Ovary (tissue), 7 donors: ENCODE measurements at regions not wholly inside any gene's neighbourhood (a gene's known extent, or its start where the extent isn't known, plus 50 kb on each side); places are given as distances from the start of the nearest gene placed in this dataset.

ENCODE experiments used
- DNase-seq, 5 donors: peaks; one replicate each; pipeline ENCODE4 v3.0.0-alpha.2; 2019 to 2020
- H3K27ac ChIP-seq, 2 donors: fragments of 200-600 bp; one replicate each; pipeline versions ENCODE4 v1.5.1 to v1.8.0; 2019 to 2022
- H3K27me3 ChIP-seq: fragments of 200-600 bp; one replicate; pipeline ENCODE4 v1.8.0; 2022
- H3K36me3 ChIP-seq: fragments of 200-600 bp; sonication (generic); one replicate; pipeline ENCODE4 v1.5.1; 2019
- H3K4me1 ChIP-seq: one replicate; pipeline ENCODE4 v1.8.1; 2013; ENCODE audit warnings: mild to moderate bottlenecking, moderate library complexity; ENCODE audit not compliant: insufficient read depth
- H3K4me3 ChIP-seq: fragments of 200-600 bp; sonication (generic); one replicate; pipeline ENCODE4 v1.5.1; 2017
- H3K9me3 ChIP-seq, 2 donors: fragments of 200-600 bp in 1 of 2; sonication (generic) in 1 of 2; one replicate each; pipeline versions ENCODE4 v1.5.1 to v1.8.1; 2013 to 2019; ENCODE audit warnings: mild to moderate bottlenecking in 1 of 2, moderate library complexity in 1 of 2
- EP300 ChIP-seq: sonication (generic); formaldehyde crosslinking; IDR thresholded peaks from one replicate; pipeline ENCODE4 v1.6.1; 2017; ENCODE audit warnings: antibody characterized with exemption
- POLR2A ChIP-seq: fragments of 450-650 bp; IDR thresholded peaks from one replicate; pipeline ENCODE4 v1.6.1; 2017; ENCODE audit warnings: antibody characterized with exemption, mild to moderate bottlenecking, moderate library complexity
- WGBS, 3 donors: extraction: QIAGEN DNeasy Blood & Tissue Kit in 1 of 3; methylation state at CpG; one replicate each; pipeline versions ENCODE4 v1.1.5 to v1.1.7; 2013 to 2017; 5-methylcytosine and 5-hydroxymethylcytosine counted together
- intact Hi-C, 4 donors: fragments of 100-400 bp; cut with DNase I; formaldehyde crosslinking; loops; one replicate each; pipeline versions ENCODE4 v1.11.0 to v1.15.1; 2022 to 2023
- TF ChIP-seq, protein P1 (sequence below), 3 donors: fragments of 450-650 bp in 2 of 3; fragments of 200-600 bp in 1 of 3; IDR thresholded peaks; one replicate each; pipeline versions ENCODE4 v1.5.1 to v1.8.0; 2016 to 2022; ENCODE audit warnings: antibody characterized with exemption in 3 of 3, mild to moderate bottlenecking in 1 of 3
- donor health status: DM: no; HTN: no; CAD: no; lungs with moderate emphysema.
- donor health status: DM: no; HTN: no; CAD: no.
- donor health status: Bipolar disorder and iron deficiency.
- donor health status: DM: no; HTN: no; CAD: no.
- donor health status: DM: yes; HTN: yes; CAD: no.

DNA sequence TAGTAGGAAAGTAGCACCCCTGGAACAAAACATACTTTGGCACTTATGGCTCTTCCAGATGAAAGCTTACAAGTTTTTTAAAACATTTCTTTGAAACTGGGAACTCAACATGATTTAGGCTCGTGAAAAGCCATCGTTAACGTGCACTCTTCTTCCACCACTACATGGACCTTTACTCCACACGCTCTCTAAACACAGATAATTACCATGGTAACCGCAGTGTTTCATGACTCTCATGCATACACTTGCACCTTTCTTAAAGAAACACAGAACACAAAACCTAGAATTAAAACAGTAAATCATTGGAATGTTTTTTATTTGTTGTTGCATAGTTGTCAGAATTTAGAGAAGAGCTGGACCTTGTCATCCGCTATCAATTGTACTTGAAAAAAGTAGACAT lies 154.3 kb downstream of the FGF9 start:
- Histone ChIP-seq H3K4me1 (peaks cover 4% of the 10 kb centered on the region), H3K36me3 (no peaks in the 10 kb centered on the region), H3K9me3 (no peaks in the 10 kb centered on the region), H3K4me3 (no peak overlapping the region), H3K27me3 (no peaks in the 10 kb centered on the region), H3K27ac (peak overlapping the region in 1 of 2 donors; percentile 17)
- 7 to 24% (median 8%) methylated on average over 6 of the region's 6 CpGs for whole genome bisulfite sequencing, 3 donors
- DNase-seq = no peak
- TF ChIP-seq EP300 (no peak), POLR2A (no peak)
- TF ChIP-seq, protein P1, sequence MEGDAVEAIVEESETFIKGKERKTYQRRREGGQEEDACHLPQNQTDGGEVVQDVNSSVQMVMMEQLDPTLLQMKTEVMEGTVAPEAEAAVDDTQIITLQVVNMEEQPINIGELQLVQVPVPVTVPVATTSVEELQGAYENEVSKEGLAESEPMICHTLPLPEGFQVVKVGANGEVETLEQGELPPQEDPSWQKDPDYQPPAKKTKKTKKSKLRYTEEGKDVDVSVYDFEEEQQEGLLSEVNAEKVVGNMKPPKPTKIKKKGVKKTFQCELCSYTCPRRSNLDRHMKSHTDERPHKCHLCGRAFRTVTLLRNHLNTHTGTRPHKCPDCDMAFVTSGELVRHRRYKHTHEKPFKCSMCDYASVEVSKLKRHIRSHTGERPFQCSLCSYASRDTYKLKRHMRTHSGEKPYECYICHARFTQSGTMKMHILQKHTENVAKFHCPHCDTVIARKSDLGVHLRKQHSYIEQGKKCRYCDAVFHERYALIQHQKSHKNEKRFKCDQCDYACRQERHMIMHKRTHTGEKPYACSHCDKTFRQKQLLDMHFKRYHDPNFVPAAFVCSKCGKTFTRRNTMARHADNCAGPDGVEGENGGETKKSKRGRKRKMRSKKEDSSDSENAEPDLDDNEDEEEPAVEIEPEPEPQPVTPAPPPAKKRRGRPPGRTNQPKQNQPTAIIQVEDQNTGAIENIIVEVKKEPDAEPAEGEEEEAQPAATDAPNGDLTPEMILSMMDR (IDR thresholded peaks at IDR 0.05) = no peak
- intact Hi-C loops = no loop called here

GRCh38 chr13:21825801-21826200 lies 154.9 kb downstream of the FGF9 start:
- Histone ChIP-seq H3K4me3 (no peak overlapping the region), H3K36me3 (no peaks in the 10 kb centered on the region), H3K27me3 (no peaks in the 10 kb centered on the region), H3K27ac (no peak overlapping the region), H3K9me3 (no peaks in the 10 kb centered on the region), H3K4me1 (peaks cover 4% of the 10 kb centered on the region)
- no peak for TF ChIP-seq POLR2A
- TF ChIP-seq, protein P1 (IDR thresholded peaks at IDR 0.05) = no peak
- no peak for TF ChIP-seq EP300
- intact Hi-C loops = no loop called here
- 2 to 9% (median 7%) methylated on average over 2 of the region's 2 CpGs for WGBS, 3 donors
- no peak for DNase-seq

GRCh38 chr13:21826214-21827015 lies 155.5 kb downstream of the FGF9 start:
- no peak for DNase-seq
- Histone ChIP-seq H3K27me3 (no peaks in the 10 kb centered on the region), H3K4me1 (peaks cover 4% of the 10 kb centered on the region), H3K27ac (no peak overlapping the region), H3K36me3 (no peaks in the 10 kb centered on the region), H3K4me3 (no peak overlapping the region), H3K9me3 (no peaks in the 10 kb centered on the region)
- WGBS, 3 donors = 4 to 7% (median 7%) methylated on average over 3 of the region's 3 CpGs
- intact Hi-C loops = no loop called here
- no peak for TF ChIP-seq EP300
- TF ChIP-seq POLR2A = no peak
- TF ChIP-seq, protein P1 (IDR thresholded peaks at IDR 0.05) = no peak

GRCh38 chr13:21831654-21832324 lies 160.9 kb downstream of the FGF9 start:
- H3K4me1 ChIP-seq = no peaks in the 10 kb centered on the region
- no peak overlapping the region for H3K4me3 ChIP-seq
- WGBS, 3 donors = 78 to 87% (median 81%) methylated on average over 13 of the region's 13 CpGs
- TF ChIP-seq, protein P1 (IDR thresholded peaks at IDR 0.05) = no peak
- no peak for TF ChIP-seq POLR2A
- TF ChIP-seq EP300 = no peak
- H3K36me3 ChIP-seq = no peaks in the 10 kb centered on the region
- H3K27me3 ChIP-seq = no peaks in the 10 kb centered on the region
- H3K9me3 ChIP-seq = no peaks in the 10 kb centered on the region
- no peak for DNase-seq
- intact Hi-C loops = no loop called here
- no peak overlapping the region for H3K27ac ChIP-seq
